Mononuclear cell (primary cell): ENCODE measurements at regions not wholly inside any gene's neighbourhood (a gene's known extent, or its start where the extent isn't known, plus 50 kb on each side); places are given as distances from the start of the nearest gene placed in this dataset.

Experiments
- H3K27me3 ChIP-seq: 2 replicates; pipeline ENCODE4 v1.6.0; 2011; ENCODE audit warnings: low read length, control low read depth; ENCODE audit not compliant: insufficient read depth
- H3K4me1 ChIP-seq: 2 replicates; pipeline ENCODE4 v1.5.1; 2011; ENCODE audit warnings: mild to moderate bottlenecking, low read length, control low read depth; ENCODE audit not compliant: insufficient read depth
- H3K4me3 ChIP-seq: 2 replicates; pipeline ENCODE4 v1.5.1; 2011; ENCODE audit warnings: mild to moderate bottlenecking, low read length, moderate library complexity
- H3K9me3 ChIP-seq: 2 replicates; pipeline ENCODE4 v1.5.1; 2011; ENCODE audit warnings: low read depth, mild to moderate bottlenecking, control low read depth, low read length

DNA sequence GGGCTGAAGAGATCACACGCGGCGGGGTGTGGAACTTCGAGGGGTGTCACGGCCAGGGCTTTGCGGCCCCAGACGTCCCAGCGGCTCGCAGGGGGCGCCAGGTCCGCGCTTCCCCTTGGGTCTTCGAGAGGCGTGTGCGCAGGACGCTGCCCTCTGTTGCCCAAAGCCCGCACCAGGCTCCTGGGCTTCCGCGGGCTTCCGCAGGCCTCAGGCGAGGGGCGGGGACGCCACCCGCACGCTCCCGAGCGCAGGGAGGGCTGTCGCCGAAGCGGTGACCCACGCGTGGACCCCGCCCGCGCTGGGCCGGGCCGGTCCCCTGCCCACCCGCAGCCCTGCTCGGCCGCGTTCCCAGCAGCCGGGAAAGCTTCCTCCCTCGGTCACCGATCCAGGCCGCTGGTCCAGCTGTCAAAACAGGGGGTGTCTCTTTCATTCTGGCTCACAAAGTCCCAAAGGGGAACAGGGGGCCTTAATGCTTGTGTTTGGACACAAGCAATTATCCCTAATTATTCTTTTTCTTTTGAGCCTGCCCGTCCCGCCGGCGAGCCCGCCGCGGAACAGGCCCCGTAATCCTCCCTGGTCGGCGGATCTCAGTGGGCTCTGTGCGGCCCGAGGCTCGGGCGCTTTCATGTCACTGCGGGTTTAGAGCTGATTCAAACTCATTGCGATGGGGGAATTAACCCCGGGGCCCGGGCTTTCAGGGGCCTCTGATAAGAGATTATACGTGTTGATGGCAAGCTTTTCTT lies 60.6 kb downstream of the TMEM174 start:
- Histone ChIP-seq H3K27me3 (peaks cover 93% of the 10 kb centered on the region), H3K9me3 (no peaks in the 10 kb centered on the region), H3K4me3 (no peak overlapping the region), H3K4me1 (peaks cover 20% of the 10 kb centered on the region)

DNA sequence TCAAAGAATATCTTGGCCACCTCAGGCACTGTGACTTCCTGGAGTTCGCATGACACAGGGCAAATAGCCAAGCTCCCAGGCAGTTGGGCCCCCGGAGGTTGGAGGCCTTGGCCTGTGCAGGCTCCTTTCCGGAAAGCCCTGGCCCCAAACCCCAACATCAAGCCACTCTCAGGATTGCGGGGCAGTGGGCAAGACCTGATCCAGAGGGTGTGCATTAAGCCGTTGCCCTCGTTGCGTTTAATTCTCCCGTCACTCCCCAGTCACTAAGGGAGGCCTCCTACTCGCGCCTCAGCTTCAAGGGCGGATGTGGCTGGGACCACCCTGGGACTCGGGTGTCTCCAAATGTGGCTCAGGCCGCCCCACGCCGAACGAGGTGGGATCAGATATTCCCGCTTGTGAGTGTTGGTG lies 60.1 kb downstream of the TMEM174 start:
- Histone ChIP-seq H3K4me3 (no peak overlapping the region), H3K27me3 (peaks cover 93% of the 10 kb centered on the region), H3K9me3 (no peaks in the 10 kb centered on the region)

DNA sequence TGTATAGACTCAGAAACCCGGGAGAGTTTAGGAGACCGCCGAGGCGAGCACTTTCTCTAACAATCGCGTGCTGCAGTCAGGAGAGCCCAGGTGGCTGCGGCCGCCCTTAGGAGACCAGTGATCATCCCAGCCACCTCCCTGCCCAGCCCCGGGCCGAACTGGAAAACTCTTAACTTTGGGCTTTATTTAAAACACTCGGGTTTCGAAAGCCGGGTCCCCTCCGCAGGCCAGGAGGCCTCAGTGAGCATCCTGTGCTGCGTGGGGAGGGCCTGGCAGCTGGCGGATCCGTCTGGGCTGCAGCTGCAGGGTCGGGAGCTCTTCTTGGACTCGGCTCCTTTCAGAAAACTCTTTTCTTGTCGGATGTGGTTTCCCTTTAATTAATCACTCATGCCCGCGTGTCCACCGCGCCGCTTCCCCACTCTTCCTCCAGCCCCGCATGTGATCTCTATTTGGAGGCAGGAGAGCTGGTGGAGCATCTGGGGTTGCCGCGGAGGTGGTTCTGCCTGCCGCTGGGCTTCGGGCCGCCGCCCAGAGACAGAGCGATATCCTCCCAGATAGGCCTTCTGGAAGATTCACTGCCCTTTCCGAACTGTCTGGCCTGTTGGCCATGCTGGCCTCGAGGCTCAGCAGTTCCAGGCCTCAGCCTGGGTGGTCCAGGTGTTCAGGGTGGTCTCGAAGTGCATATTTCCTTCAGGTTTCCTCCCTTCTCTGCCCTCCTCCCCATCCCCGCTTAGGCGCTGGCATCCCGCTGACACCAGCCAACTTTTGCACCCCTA lies 59.5 kb downstream of the TMEM174 start:
- H3K27me3 ChIP-seq: peaks cover 94% of the 10 kb centered on the region
- no peak overlapping the region for H3K4me3 ChIP-seq

More for the DNA sequence above, 60.1 kb downstream of the TMEM174 start:
- H3K4me1 ChIP-seq: peaks cover 20% of the 10 kb centered on the region

DNA sequence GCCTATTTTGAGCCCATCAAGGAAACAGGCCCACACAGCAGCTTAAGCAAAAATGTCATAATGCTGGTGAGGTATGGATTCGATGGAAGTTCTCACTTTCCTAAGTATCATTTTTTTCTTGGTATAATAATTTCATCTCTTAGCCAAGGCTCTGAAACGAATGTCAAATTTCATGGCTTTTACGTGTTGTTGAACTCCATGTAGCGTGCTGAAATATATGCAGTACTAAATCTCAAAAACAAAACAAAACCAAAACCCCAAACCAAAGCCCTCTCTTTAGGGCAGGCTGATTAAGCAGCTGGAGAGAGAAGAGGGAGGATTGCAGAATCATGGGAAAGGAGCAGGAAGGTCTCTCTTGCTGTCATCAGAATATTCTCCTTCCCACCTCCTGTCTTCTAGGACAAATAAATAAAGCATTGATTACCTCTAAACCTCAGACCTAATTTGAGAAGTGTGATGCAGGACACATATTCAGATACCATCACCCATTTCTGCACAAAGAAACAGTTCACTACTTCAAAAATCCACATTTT lies 58.3 kb downstream of the TMEM174 start:
- peaks cover 97% of the 10 kb centered on the region for H3K27me3 ChIP-seq

More for the DNA sequence above, 59.5 kb downstream of the TMEM174 start:
- no peaks in the 10 kb centered on the region for H3K9me3 ChIP-seq
- peaks cover 20% of the 10 kb centered on the region for H3K4me1 ChIP-seq

GRCh38 chr5:73230264-73231245 lies 57.6 kb downstream of the TMEM174 start:
- Histone ChIP-seq H3K9me3 (no peaks in the 10 kb centered on the region), H3K4me3 (no peak overlapping the region), H3K27me3 (peaks cover 97% of the 10 kb centered on the region), H3K4me1 (peaks cover 20% of the 10 kb centered on the region)

More for the DNA sequence above, 58.3 kb downstream of the TMEM174 start:
- H3K9me3 ChIP-seq: no peaks in the 10 kb centered on the region
- H3K4me1 ChIP-seq: peaks cover 20% of the 10 kb centered on the region
- H3K4me3 ChIP-seq: no peak overlapping the region

- H3K27me3 ChIP-seq: peaks cover 95% of the 10 kb centered on the region
- H3K4me1 ChIP-seq: peaks cover 20% of the 10 kb centered on the region
- no peaks in the 10 kb centered on the region for H3K9me3 ChIP-seq
These were observed 56.3 kb downstream of the TMEM174 start for GRCh38 chr5:73229271-73229670.

DNA sequence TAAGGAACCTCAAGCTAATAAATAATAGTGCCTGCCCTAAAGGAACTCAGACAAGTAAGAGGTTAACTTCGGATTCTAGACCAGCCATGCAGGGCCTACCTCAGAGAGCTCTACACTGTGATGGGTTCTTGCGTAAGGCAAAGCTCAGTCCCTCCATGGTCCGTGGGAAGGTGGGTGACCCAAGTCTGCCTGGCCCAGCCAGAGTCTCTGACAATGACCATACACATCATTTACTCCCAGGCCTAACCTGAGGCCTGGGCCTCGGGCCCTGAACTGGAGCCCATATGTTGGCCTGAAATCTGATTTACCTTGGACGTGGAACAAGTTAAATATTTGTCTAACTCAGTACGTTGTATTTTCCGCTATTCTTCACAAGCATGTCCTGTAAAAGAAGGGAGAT lies 55.1 kb downstream of the TMEM174 start:
- Histone ChIP-seq H3K4me3 (no peak overlapping the region), H3K4me1 (peaks cover 11% of the 10 kb centered on the region), H3K27me3 (peaks cover 96% of the 10 kb centered on the region), H3K9me3 (no peaks in the 10 kb centered on the region)

More at GRCh38 chr5:73229271-73229670, 56.3 kb downstream of the TMEM174 start:
- no peak overlapping the region for H3K4me3 ChIP-seq
